H1 (cell line): ENCODE measurements at regions not wholly inside any gene's neighbourhood (a gene's known extent, or its start where the extent isn't known, plus 50 kb on each side); places are given as distances from the start of the nearest gene placed in this dataset.

Experiments
- CTCF ChIA-PET: fragments of 300-600 bp; sonication (Branson Sonifier 250); formaldehyde crosslinking; loops from one replicate; lab custom pipeline; 2021; ENCODE audit not compliant: partially characterized antibody; lab: Charles Lee
- POLR2A ChIA-PET: fragments of 300-600 bp; sonication (Branson Sonifier 250); formaldehyde crosslinking; loops from one replicate; lab custom pipeline; 2021; ENCODE audit warnings: inconsistent platforms; ENCODE audit not compliant: partially characterized antibody; lab: Charles Lee
- DNase-seq, 2 experiments: peaks; one replicate each; pipeline versions ENCODE4 v3.0.0 to v3.0.0-alpha.2; 2010 to 2022; ENCODE audit warnings: low spot score in 2 of 2, low read depth in 1 of 2, mixed read lengths in 1 of 2
- FAIRE-seq: peaks from 2 replicates; lab custom pipeline; 2011; peaks lifted over from hg19 to GRCh38; lab: Jason Lieb, UNC
- H2AFZ ChIP-seq: 2 replicates; pipeline ENCODE4 v1.8.1; 2012; ENCODE audit warnings: low read length, inconsistent platforms
- H2AK5ac ChIP-seq: 2 replicates; pipeline ENCODE4 v1.6.1; 2013; ENCODE audit warnings: low read depth, low read length
- H2BK120ac ChIP-seq: replicated peaks from 2 replicates; pipeline ENCODE3; 2013; ENCODE audit warnings: low read depth, low read length, inconsistent platforms
- H2BK12ac ChIP-seq: 2 replicates; pipeline ENCODE4 v1.6.1; 2013; ENCODE audit warnings: low read depth, low read length
- H2BK15ac ChIP-seq: 2 replicates; pipeline ENCODE4 v1.6.1; 2013; ENCODE audit warnings: low read length
- H2BK20ac ChIP-seq: 2 replicates; pipeline ENCODE4 v1.6.1; 2013; ENCODE audit warnings: low read length
- H2BK5ac ChIP-seq: 2 replicates; pipeline ENCODE4 v1.6.1; 2013; ENCODE audit warnings: low read depth, low read length
- H3K14ac ChIP-seq: 2 replicates; pipeline ENCODE4 v1.6.1; 2013; ENCODE audit warnings: inconsistent platforms; ENCODE audit not compliant: insufficient read length
- H3K18ac ChIP-seq: 2 replicates; pipeline ENCODE4 v1.6.1; 2013; ENCODE audit warnings: low read length; ENCODE audit errors: extremely low read depth
- H3K23ac ChIP-seq: 2 replicates; pipeline ENCODE4 v1.6.1; 2013; ENCODE audit warnings: inconsistent platforms; ENCODE audit not compliant: insufficient read length
- H3K23me2 ChIP-seq: 2 replicates; pipeline ENCODE4 v1.6.1; 2013; ENCODE audit warnings: low read depth, low read length
- H3K27ac ChIP-seq: 2 replicates; pipeline ENCODE4 v1.6.1; 2011; ENCODE audit warnings: low read depth, low read length, inconsistent platforms
- H3K27me3 ChIP-seq, 4 experiments: replicated peaks in 1 of 4; 1 replicate in 1 of 4; 2 replicates in 3 of 4; pipeline versions ENCODE4 v1.6.1 to v1.8.1; 2011 to 2013; ENCODE audit warnings: low read length in 3 of 4, mild to moderate bottlenecking in 3 of 4, inconsistent platforms in 2 of 4, mixed read lengths in 2 of 4, moderate library complexity in 1 of 4; ENCODE audit not compliant: control insufficient read depth in 3 of 4, insufficient read depth in 3 of 4; ENCODE audit errors: extremely low read depth in 1 of 4
- H3K36me3 ChIP-seq, 4 experiments: 2 replicates each; pipeline versions ENCODE4 v1.6.1 to v1.8.1; 2011 to 2013; ENCODE audit warnings: mild to moderate bottlenecking in 4 of 4, low read length in 3 of 4, moderate library complexity in 2 of 4, control low read depth in 1 of 4, inconsistent platforms in 1 of 4; ENCODE audit not compliant: insufficient read depth in 4 of 4, control insufficient read depth in 2 of 4
- H3K4ac ChIP-seq: replicated peaks from 2 replicates; pipeline ENCODE3; 2013; ENCODE audit warnings: low read length, low read depth, mixed read lengths, inconsistent platforms; ENCODE audit not compliant: insufficient read length
- H3K4me1 ChIP-seq, 4 experiments: replicated peaks in 1 of 4; 1 replicate in 1 of 4; 2 replicates in 3 of 4; pipeline versions ENCODE4 v1.6.1 to v1.8.1; 2011 to 2013; ENCODE audit warnings: low read length in 3 of 4, inconsistent platforms in 2 of 4, mixed read lengths in 1 of 4; ENCODE audit not compliant: insufficient read depth in 4 of 4, control insufficient read depth in 3 of 4
- H3K4me2 ChIP-seq, 2 experiments: 2 replicates each; pipeline versions ENCODE4 v1.6.1 to v1.8.1; 2011 to 2013; ENCODE audit warnings: low read depth in 2 of 2, low read length in 2 of 2, control low read depth in 1 of 2, inconsistent platforms in 1 of 2, mild to moderate bottlenecking in 1 of 2; ENCODE audit not compliant: insufficient read depth in 1 of 2
- H3K4me3 ChIP-seq, 4 experiments: fragments of 200-600, 300-600 bp in 1 of 4; sonication (generic), shearing (Covaris generic), sonication (Bioruptor Twin) in 1 of 4; 2 replicates each; pipeline versions ENCODE4 v1.5.1 to v1.8.1; 2011 to 2016; ENCODE audit warnings: low read length in 4 of 4, low read depth in 3 of 4, control low read depth in 2 of 4, inconsistent platforms in 2 of 4, mild to moderate bottlenecking in 2 of 4, mixed read lengths in 1 of 4, moderate library complexity in 1 of 4; ENCODE audit not compliant: insufficient read depth in 2 of 4; ENCODE audit errors: extremely low read depth in 1 of 4
- H3K56ac ChIP-seq: replicated peaks from 2 replicates; pipeline ENCODE3; 2013; ENCODE audit warnings: low read depth, mild to moderate bottlenecking, mixed read lengths, low read length, inconsistent platforms; ENCODE audit not compliant: insufficient read length
- H3K79me1 ChIP-seq: 2 replicates; pipeline ENCODE4 v1.6.1; 2013; ENCODE audit warnings: low read depth, low read length, control low read depth
- H3K79me2 ChIP-seq, 2 experiments: 2 replicates each; pipeline versions ENCODE4 v1.6.1 to v1.8.1; 2012 to 2013; ENCODE audit warnings: low read length in 2 of 2, mild to moderate bottlenecking in 2 of 2, inconsistent platforms in 1 of 2; ENCODE audit not compliant: insufficient read depth in 2 of 2, control insufficient read depth in 1 of 2
- H3K9ac ChIP-seq, 4 experiments: replicated peaks in 1 of 4; 1 replicate in 1 of 4; 2 replicates in 3 of 4; pipeline versions ENCODE4 v1.6.1 to v1.8.1; 2011 to 2013; ENCODE audit warnings: low read depth in 3 of 4, low read length in 3 of 4, control low read depth in 2 of 4, mild to moderate bottlenecking in 2 of 4, moderate library complexity in 2 of 4, inconsistent platforms in 1 of 4; ENCODE audit errors: extremely low read depth in 1 of 4
- H3K9me3 ChIP-seq, 2 experiments: 2 replicates each; pipeline versions ENCODE4 v1.6.1 to v1.8.1; 2012 to 2013; ENCODE audit warnings: mild to moderate bottlenecking in 2 of 2, moderate library complexity in 2 of 2, control low read depth in 1 of 2, inconsistent platforms in 1 of 2, low read depth in 1 of 2, low read length in 1 of 2, mixed read lengths in 1 of 2; ENCODE audit not compliant: insufficient read depth in 2 of 2
- H4K20me1 ChIP-seq, 2 experiments: replicated peaks in 1 of 2; 2 replicates each; pipeline versions ENCODE3 to v1.8.1; 2011 to 2013; ENCODE audit warnings: inconsistent platforms in 2 of 2, low read length in 2 of 2, mild to moderate bottlenecking in 1 of 2; ENCODE audit not compliant: insufficient read depth in 2 of 2, control insufficient read depth in 1 of 2
- H4K5ac ChIP-seq: 2 replicates; pipeline ENCODE4 v1.6.1; 2013; ENCODE audit warnings: low read length, low read depth, mixed read lengths, inconsistent platforms; ENCODE audit not compliant: insufficient read length
- H4K8ac ChIP-seq: 2 replicates; pipeline ENCODE4 v1.8.0; 2013; ENCODE audit warnings: mild to moderate bottlenecking, moderate library complexity, low read length, inconsistent platforms; ENCODE audit not compliant: insufficient read depth; ENCODE audit errors: extremely low read depth
- H4K91ac ChIP-seq: replicated peaks from 2 replicates; pipeline ENCODE3; 2013; ENCODE audit warnings: low read length, mixed read lengths, inconsistent platforms; ENCODE audit not compliant: insufficient read length
- BCL11A ChIP-seq, 2 experiments: IDR thresholded peaks; one replicate each; pipeline ENCODE4 v1.6.1; 2011; ENCODE audit warnings: low read depth in 2 of 2, low read length in 2 of 2, mild to moderate bottlenecking in 2 of 2
- EP300 ChIP-seq, 2 experiments: IDR thresholded peaks; 1 replicate in 1 of 2; 2 replicates in 1 of 2; pipeline ENCODE4 v1.6.1; 2011 to 2012; ENCODE audit warnings: low read depth in 2 of 2, low read length in 2 of 2, mild to moderate bottlenecking in 2 of 2, borderline replicate concordance in 1 of 2, inconsistent platforms in 1 of 2, moderate library complexity in 1 of 2
- HDAC6 ChIP-seq: IDR thresholded peaks from one replicate; pipeline ENCODE4 v1.7.1; 2012; ENCODE audit warnings: low read depth, mild to moderate bottlenecking, inconsistent platforms, low read length, moderate library complexity
- KDM1A ChIP-seq: fragments of 200-600, 300-600 bp; sonication (generic); IDR thresholded peaks from 2 replicates; pipeline ENCODE4 v1.7.1; 2016; ENCODE audit warnings: mild to moderate bottlenecking, low read length, borderline replicate concordance
- KDM5A ChIP-seq: fragments of 200-600 bp; IDR thresholded peaks from 2 replicates; pipeline ENCODE4 v1.7.1; 2012; ENCODE audit warnings: mild to moderate bottlenecking, low read length, inconsistent platforms, mixed read lengths
- PHF8 ChIP-seq: fragments of 200-600 bp; sonication (generic); conservative IDR thresholded peaks from 2 replicates; pipeline ENCODE4 v1.7.1; 2012; ENCODE audit warnings: low read depth, mild to moderate bottlenecking, inconsistent platforms, low read length, moderate library complexity
- SIN3A ChIP-seq, 2 experiments: IDR thresholded peaks in 1 of 2; conservative IDR thresholded peaks in 1 of 2; 2 replicates each; pipeline ENCODE4 v1.6.1; 2011 to 2012; ENCODE audit warnings: low read length in 2 of 2, improper control_type of control experiment in 1 of 2, low read depth in 1 of 2, mild to moderate bottlenecking in 1 of 2
- TAF1 ChIP-seq: IDR thresholded peaks from 2 replicates; pipeline ENCODE4 v1.6.1; 2011; ENCODE audit warnings: mild to moderate bottlenecking, low read depth, low read length
- WGBS, 2 experiments: shearing (Covaris generic) in 1 of 2; methylation state at CpG; one replicate each; pipeline versions ENCODE4 v1.1.6 to v1.1.7; 2013 to 2015; ENCODE audit warnings: low lambda C conversion rate in 2 of 2, mixed read lengths in 2 of 2, inconsistent platforms in 1 of 2, low coverage in 1 of 2, missing lambda C conversion rate in 1 of 2; ENCODE audit not compliant: insufficient replicate concordance in 2 of 2, insufficient coverage in 1 of 2, insufficient read length in 1 of 2; ENCODE audit errors: extremely low coverage in 1 of 2, missing lambda C conversion rate in 1 of 2; 5-methylcytosine and 5-hydroxymethylcytosine counted together

DNA sequence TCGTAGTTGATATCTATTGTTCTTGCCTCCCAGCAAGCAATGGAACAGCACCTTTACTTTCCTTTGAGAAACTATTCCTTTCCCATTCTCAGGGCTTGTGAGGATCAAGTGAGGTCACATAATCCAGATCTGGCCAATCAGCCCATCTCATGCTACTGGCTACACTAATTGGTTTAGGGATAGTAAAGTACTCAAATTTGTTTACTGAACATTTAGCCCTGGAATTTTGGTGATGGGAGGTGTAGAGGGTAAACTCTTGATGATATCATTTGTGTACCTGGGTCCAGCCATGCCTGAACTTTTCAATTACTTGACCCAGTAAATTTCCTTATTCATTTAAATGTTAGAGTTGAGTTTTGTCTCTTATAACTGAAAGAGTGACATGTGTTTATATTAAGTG lies 195.8 kb upstream of the TNP1 start:
- ChIA-PET POLR2A (no interaction called here), CTCF (no interaction called here)
- Histone ChIP-seq H3K56ac (no peak overlapping the region), H4K5ac (no peak overlapping the region), H2BK15ac (no peak overlapping the region), H3K36me3 (no peaks in the 10 kb centered on the region), H3K14ac (no peak overlapping the region), H2BK20ac (no peak overlapping the region), H3K9ac (no peak overlapping the region), H2BK12ac (no peak overlapping the region), H4K8ac (no peak overlapping the region), H4K91ac (no peak overlapping the region), H2BK120ac (no peak overlapping the region), H3K4me2 (no peak overlapping the region), H3K4ac (no peak overlapping the region), H3K27ac (no peak overlapping the region), H2AFZ (no peak overlapping the region), H2AK5ac (no peak overlapping the region), H2BK5ac (no peak overlapping the region), H4K20me1 (no peaks in the 10 kb centered on the region), H3K23ac (no peak overlapping the region), H3K9me3 (no peaks in the 10 kb centered on the region), H3K23me2 (no peaks in the 10 kb centered on the region), H3K79me1 (no peaks in the 10 kb centered on the region), H3K4me1 (no peaks in the 10 kb centered on the region), H3K79me2 (no peaks in the 10 kb centered on the region), H3K18ac (no peak overlapping the region), H3K4me3 (no peak overlapping the region), H3K27me3 (no peaks in the 10 kb centered on the region)
- DNase-seq = no peak
- no peak for FAIRE-seq
- 82% methylated on average over 1 of the region's 1 CpG; no CpG with 5 or more reads in 1 of the 2 experiments for WGBS, 2 experiments
- TF ChIP-seq PHF8 = no peak
- no peak for TF ChIP-seq KDM1A
- TF ChIP-seq EP300 (IDR thresholded peaks at IDR 0.05; ENCODE audit: borderline replicate concordance in 1 of 2, low read depth in 2 of 2, low read length in 2 of 2) = no peak
- no peak for TF ChIP-seq BCL11A (IDR thresholded peaks at IDR 0.05; ENCODE audit: low read depth in 2 of 2, low read length in 2 of 2)
- TF ChIP-seq SIN3A (conservative IDR thresholded peaks at IDR 0.05 in 1 of 2, IDR thresholded peaks at IDR 0.05 in 1 of 2; ENCODE audit: low read depth in 1 of 2, low read length in 2 of 2) = no peak
- TF ChIP-seq HDAC6 = no peak
- no peak for TF ChIP-seq TAF1
- TF ChIP-seq KDM5A = no peak
